HG03139 (cell line): ENCODE measurements at regions not wholly inside any gene's neighbourhood (a gene's known extent, or its start where the extent isn't known, plus 50 kb on each side); places are given as distances from the start of the nearest gene placed in this dataset.

ENCODE experiments used
- ATAC-seq: cut with Tn5 transposase; IDR thresholded peaks from one replicate; pipeline ENCODE4 v1.9.1; 2021; ENCODE audit not compliant: unreplicated experiment

DNA sequence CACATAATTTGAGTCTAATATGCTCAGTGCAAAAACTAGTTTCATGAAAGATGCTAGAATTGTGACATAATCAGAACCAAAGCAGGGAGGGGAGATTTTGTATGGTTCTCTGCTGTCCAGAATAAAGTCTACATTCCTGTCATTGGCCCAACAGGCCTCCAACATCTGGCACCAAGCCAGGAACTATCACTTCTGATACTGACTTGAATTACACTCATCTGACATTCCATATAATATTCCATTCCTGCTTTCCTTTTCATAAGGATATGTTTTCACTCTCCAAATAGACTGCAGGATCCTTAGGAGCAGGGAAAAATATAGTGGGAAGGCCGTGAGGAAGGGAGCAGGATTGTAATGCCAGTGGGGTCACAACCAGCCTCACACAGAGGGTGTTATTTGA, 84.6 kb upstream of the BTN3A2 start:
- no peak for ATAC-seq

DNA sequence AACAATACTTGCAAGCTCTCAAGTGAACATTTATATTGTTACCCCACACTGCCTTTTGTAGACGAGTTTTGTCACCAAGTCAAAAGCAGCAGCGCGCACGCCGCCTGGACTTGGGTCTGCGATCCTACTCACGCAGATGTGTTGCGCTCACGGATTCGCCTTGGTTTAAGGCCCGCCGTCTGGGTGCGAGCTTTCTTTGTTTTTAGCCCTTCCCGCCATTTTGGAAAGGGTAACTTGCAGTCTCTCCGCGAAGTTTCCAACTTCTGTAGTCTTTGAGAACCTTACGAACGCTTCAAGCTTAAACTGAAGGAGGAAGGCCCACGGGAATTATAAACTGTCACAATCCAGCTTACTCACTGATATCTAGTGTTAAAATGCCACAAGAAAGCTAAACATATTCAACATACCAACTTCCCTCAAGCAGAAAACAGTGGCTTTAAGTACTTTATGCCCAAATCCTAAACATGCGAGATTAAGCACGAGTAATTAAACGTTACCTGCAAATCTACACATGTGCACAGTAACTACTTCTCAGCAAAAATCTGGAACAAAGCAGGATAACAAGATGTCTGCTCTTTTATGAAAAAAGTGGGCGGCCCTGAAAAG, 80.4 kb upstream of the BTN3A2 start:
- no peak for ATAC-seq

DNA sequence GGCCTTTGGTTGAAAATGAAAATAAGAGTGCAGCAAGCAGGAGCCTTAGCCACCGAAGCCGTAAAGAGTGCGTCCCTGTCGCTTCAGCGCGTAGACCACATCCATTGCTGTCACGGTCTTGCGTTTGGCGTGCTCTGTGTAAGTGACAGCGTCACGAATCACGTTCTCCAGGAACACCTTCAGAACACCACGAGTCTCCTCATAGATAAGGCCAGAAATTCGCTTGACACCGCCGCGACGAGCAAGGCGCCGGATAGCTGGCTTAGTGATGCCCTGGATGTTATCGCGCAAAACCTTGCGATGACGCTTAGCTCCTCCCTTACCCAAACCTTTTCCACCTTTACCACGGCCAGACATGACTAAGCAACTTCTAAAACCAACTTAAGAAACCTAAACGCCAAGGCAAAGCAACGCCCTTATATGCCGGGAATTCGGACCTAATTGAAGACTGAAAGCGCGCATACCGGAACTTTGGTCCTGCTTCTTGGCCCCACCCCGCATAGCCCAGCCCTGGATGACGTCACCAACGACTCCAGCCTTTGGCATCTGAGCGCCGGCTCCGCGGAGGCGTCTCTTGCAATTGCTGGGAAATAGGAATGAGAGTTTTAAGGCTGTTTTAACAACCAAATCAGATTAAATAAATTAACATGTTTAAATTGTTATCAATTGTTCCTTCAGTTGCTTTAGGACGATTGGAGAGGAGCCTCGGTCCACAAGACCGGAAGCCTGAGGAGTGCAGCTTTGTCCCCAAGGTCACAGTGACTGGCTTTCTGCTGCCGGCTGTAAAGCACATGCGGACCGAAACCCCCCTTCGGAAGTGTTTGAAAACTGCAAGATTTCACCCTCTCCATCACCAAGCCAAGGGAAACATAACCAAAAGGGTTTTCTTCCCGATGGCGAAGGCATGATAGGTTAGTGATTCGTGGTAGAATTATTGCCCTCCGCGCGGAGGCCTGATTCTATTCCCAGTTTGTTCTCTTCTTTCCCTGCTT, 79.6 kb upstream of the BTN3A2 start:
- peak; percentile 72 for ATAC-seq

- no peak for ATAC-seq
Measured at GRCh38 chr6:26286168-26286877, 78.7 kb upstream of the BTN3A2 start.

- ATAC-seq = no peak
Measured at GRCh38 chr6:26288155-26288554, 76.8 kb upstream of the BTN3A2 start.

GRCh38 chr6:26290941-26291340, 74.1 kb upstream of the BTN3A2 start:
- ATAC-seq = no peak

- no peak for ATAC-seq
Measured at GRCh38 chr6:26292709-26293108, 72.3 kb upstream of the BTN3A2 start.

- no peak for ATAC-seq
Measured at GRCh38 chr6:26294302-26294701, 70.7 kb upstream of the BTN3A2 start.

DNA sequence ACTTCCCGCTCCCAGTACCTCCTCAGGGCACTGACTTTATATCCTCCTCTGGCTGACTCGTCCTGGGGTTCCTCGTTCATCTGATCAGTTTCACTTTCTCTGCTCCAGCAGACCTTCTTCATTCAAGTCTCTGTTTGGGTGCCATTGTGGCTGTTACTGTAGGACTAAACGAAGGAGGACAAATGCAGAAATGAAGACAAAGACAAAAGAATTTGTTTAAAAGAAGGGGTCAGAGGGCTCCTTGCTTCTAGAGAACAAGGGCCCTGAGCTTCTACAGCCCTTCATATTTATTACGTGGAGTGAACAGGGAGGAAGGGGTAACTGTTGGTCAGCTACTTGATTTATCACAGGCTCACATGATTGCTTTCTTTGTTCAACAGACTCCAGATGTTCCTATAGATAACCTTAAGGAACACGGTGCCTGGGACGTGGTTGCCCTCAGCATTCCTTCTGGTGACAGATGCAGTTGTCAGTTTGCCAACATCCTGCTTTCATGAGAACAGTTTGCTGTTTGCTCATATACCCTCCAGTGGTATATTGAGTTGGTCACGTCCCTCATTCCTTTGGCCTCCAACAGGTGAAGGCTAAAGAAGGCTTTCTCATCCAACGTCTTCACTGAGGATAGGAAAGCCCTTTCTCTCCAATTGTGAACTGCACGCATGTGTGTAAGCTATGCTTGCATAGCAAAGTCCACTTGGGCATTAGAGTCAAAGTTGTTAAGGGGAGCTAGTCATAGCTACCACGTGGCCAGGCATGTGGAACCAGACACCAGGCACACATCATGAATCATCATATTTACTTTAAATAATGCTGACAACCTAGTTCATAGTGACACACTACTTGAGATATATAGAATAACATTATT, 69.1 kb upstream of the BTN3A2 start:
- ATAC-seq = no peak

DNA sequence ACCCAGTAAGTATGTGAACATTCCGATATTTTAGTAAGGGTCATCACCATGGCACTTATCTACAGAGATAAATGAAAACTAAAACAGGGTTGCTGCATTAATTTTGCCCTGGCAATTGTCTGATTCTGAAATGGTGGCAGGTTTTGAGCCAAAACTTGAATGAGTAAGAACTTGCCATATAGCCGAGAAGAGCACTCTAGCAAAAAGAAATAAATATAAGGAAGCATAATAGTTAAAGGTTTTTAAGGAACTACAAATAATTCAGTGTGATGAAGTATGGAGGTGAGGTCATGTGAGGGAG, 68.5 kb upstream of the BTN3A2 start:
- no peak for ATAC-seq

- no peak for ATAC-seq
Measured at GRCh38 chr6:26296857-26297648, 67.9 kb upstream of the BTN3A2 start.

- no peak for ATAC-seq
Measured at GRCh38 chr6:26299286-26300042, 65.5 kb upstream of the BTN3A2 start.

DNA sequence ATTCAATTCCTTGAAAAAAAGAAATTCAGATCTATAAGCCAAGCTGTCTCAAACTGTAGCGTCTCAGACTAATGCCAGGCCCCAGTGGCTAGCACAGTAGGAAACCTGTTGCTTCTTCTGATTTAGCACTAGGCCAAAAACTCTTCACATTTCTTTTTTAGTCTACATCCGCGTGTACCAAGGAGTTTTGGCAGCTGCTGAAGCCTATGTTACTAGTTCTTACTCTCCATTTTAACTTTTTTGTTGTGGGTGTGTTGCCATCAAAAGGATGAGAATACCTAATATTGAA, 65.0 kb upstream of the BTN3A2 start:
- no peak for ATAC-seq

DNA sequence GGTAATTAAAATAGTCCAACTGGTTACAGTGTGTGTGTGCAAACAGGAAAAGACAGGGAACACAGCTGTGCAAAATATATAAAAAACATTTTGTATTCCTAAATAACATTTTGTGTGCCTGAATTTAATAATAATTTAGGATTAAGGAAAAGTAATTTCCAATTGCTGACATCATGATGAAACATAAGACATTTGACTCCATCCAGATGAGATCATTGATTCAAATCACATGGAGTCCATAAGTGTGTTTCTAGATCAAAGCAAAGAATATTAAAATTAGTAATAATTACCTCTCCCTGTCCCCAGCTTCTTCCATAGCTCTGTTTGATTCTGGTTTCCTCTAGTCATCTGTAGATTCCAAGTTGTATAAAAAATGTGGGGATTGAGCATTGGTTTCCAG, 64.6 kb upstream of the BTN3A2 start:
- ATAC-seq = no peak

- ATAC-seq = no peak
Measured at GRCh38 chr6:26300828-26301227, 64.2 kb upstream of the BTN3A2 start.

GRCh38 chr6:26301638-26302037, 63.4 kb upstream of the BTN3A2 start:
- no peak for ATAC-seq

- ATAC-seq = no peak
Measured at GRCh38 chr6:26302941-26303559, 61.9 kb upstream of the BTN3A2 start.

DNA sequence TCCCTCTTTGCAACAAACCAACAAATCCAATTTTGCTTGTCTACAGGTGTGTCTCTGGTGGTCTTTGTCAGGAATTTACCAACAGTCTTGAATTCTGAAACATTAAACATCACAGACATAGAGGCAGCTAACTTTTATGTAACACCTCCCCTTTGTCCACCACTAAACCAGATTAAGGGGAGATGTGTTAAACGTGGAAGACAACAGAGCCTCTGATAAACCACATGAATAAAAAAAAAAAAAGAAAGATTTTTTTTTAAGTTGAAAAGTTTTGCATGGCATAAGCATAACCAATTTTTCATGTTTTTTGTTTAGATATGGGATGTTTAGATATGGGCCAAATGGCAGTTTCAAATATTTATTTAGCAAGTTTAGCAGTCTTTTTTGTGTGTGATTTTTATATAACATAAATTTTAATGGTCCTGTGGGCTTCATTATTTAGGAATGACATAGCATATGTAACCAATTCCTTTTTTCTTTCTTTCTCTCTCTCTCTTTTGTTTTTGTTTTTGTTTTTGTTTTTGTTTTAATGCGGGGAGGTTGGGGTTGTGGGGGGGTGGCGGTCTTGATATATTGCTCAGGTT, 60.7 kb upstream of the BTN3A2 start:
- no peak for ATAC-seq
